ENCODE measurements at regions not wholly inside any gene's neighbourhood (a gene's known extent, or its start where the extent isn't known, plus 50 kb on each side); places are given as distances from the start of the nearest gene placed in this dataset.

DNA sequence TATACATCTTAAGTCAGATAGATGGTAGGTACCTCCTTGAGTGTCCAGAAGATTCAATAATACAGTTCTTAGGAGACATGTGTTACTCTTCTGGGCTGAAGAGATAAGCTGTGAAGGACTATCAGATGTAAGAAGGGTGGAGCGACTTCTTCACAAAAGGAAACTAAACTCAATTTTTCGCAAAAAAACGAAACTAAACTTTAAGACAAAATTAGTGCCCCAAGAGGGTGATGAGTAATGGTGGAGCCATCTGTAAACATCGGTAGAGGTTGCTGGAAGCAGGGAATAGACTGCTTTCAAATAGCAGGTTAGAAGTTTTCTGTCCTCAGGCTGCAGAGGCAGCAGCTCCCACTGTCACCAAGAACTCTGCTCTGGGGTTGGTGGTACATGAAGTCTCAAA is 111.6 kb upstream of the TACR1 start:
- TF ChIP-seq, protein P1, sequence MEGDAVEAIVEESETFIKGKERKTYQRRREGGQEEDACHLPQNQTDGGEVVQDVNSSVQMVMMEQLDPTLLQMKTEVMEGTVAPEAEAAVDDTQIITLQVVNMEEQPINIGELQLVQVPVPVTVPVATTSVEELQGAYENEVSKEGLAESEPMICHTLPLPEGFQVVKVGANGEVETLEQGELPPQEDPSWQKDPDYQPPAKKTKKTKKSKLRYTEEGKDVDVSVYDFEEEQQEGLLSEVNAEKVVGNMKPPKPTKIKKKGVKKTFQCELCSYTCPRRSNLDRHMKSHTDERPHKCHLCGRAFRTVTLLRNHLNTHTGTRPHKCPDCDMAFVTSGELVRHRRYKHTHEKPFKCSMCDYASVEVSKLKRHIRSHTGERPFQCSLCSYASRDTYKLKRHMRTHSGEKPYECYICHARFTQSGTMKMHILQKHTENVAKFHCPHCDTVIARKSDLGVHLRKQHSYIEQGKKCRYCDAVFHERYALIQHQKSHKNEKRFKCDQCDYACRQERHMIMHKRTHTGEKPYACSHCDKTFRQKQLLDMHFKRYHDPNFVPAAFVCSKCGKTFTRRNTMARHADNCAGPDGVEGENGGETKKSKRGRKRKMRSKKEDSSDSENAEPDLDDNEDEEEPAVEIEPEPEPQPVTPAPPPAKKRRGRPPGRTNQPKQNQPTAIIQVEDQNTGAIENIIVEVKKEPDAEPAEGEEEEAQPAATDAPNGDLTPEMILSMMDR (IDR thresholded peaks at IDR 0.05; ENCODE audit: low read depth, low read length): no peak
- H3K4me3 ChIP-seq (replicated peaks in 1 of 2; ENCODE audit: low read depth in 2 of 2, low read length in 2 of 2): no peak overlapping the region
- peak in 1 of 2 donors; percentile 57 for DNase-seq (ENCODE audit: low read depth in 2 of 2)

DNA sequence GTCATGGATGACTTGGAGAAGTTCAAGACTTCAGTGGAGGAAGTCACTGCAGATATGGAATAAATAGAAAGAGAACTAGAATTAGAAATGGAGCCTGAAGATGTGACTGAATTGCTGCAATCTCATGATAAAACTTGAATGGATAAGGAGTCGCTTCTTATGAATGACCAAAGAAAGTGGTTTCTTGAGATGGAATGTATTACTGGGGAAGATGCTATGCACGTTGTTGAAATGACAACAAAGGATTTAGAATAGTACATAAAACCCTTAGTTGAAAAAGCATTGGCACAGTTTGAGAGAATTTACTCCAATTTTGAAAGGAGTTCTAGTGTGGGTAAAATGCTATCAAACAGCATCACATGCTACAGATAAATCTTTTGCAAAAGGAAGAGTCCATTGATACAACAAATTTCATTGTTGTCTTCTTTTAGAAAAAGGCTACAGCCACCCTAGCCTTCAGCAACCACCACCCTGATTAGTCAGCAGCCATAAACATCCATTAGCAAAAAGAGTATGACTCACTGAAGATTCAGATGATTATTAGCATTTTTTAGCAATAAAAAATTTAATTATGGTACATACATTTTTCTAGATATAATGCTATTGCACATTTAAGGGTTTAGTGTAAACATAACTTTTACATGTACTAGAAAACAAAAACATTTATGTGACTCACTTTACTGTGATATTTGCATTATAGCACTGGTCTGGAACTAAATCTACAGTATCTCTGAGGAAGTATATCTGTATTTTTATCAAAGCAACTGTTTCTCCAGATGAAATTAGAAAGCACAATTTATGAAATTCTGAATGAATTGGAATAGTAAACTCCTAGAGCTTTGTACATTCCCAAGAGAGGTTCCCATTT is 110.5 kb upstream of the TACR1 start:
- peak in 1 of 2 donors; percentile 40 for DNase-seq (ENCODE audit: low read depth in 2 of 2)
- TF ChIP-seq, protein P1 (IDR thresholded peaks at IDR 0.05; ENCODE audit: low read depth, low read length): no peak

DNA sequence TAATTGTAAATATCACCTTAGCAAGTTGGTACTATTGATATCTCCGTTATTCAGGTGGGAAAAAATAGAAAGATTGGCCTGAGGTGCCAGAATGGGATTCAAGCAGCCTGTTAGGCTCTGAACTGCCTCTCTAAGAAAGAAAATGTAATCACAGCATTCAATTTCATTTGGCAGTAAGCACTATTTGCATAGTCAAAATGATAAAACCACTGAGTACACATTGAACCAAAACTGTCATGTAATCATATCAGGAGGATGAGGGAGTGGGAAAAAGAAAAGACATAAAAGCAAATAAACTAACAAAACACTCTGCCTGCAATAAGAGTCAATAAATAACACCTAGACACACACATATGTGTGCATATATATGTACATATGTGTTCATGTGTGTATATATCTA is 103.9 kb upstream of the TACR1 start:
- TF ChIP-seq, protein P1 (IDR thresholded peaks at IDR 0.05; ENCODE audit: low read depth, low read length): no peak
- no peak for DNase-seq (ENCODE audit: low read depth in 2 of 2)
- no peak overlapping the region for H3K4me3 ChIP-seq (replicated peaks in 1 of 2; ENCODE audit: low read depth in 2 of 2, low read length in 2 of 2)

More for the DNA sequence above, 110.5 kb upstream of the TACR1 start:
- H3K4me3 ChIP-seq (replicated peaks in 1 of 2; ENCODE audit: low read depth in 2 of 2, low read length in 2 of 2): no peak overlapping the region

DNA sequence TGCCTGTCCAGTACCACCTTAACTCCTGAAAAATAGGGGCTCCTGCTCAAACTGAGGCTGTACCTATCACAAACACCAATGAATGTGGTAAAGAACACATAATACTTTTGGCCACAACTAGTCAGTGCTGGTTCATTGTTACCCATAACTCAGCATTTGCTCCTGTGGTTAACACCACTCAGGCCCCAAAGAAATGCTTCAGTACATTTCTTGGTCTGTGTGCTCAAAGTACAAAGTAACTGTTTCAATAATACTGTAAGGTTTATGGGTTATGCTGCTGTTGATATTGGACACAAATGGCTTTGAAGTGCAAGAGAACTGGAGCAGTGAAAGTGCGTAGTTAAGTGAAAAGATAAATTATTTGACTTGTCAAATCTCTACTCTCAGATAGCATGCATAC is 95.0 kb upstream of the TACR1 start:
- H3K4me3 ChIP-seq (replicated peaks in 1 of 2; ENCODE audit: low read depth in 2 of 2, low read length in 2 of 2): no peak overlapping the region
- TF ChIP-seq, protein P1 (IDR thresholded peaks at IDR 0.05; ENCODE audit: low read depth, low read length): no peak
- DNase-seq (ENCODE audit: low read depth in 2 of 2): no peak

DNA sequence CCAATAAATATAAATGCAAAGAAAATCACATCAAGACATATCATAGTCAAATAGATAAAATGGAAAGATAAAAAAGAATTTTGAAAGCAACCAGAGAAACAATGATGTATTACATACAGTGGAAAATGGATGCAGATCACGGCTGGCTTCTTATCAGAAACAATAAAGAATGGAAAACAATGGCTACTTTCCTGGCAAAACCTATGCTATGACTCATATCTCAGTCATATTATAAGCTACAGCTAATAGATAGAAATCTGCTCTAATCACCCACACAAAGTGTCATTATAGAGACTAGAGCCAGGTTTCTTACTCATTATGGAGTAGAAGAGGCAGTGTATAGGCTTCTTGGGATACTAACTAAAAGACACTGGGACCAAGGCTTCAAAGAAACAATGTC is 93.5 kb upstream of the TACR1 start:
- peak; percentile 46 to 71 for DNase-seq (ENCODE audit: low read depth in 2 of 2)
- no peak overlapping the region for H3K4me3 ChIP-seq (replicated peaks in 1 of 2; ENCODE audit: low read depth in 2 of 2, low read length in 2 of 2)
- TF ChIP-seq, protein P1 (IDR thresholded peaks at IDR 0.05; ENCODE audit: low read depth, low read length): no peak

DNA sequence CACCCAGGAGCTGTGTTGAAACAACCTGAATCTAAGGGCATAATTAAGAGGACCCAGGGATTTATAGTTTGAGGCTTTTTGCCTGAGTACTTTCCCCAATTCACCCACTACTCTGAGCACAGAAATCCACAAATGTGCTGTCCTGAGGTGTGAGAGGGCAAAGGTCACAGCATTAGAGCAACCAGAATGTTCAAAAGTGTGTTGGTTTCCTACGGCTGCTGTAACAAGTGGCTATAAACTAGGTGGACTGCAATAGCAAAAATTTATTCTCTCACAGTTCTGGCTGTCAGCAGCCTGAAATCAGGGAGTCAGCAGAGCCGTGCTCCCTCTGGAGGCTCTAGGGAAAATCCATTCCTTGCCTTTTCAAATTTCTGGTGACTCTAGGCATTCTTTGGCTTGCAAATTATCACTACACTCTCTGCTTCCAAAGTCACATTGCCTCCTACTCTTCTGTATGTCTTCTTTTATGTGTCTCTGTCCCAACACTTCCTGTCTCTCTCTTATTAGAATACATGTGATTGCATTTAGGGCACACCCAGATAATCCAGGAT is 91.4 kb upstream of the TACR1 start:
- DNase-seq (ENCODE audit: low read depth in 2 of 2): peak; percentile 29 to 59
- H3K4me3 ChIP-seq (replicated peaks in 1 of 2; ENCODE audit: low read depth in 2 of 2, low read length in 2 of 2): no peak overlapping the region
- TF ChIP-seq, protein P1 (IDR thresholded peaks at IDR 0.05; ENCODE audit: low read depth, low read length): peak; percentile 39

All from cardiac fibroblast (primary cell).